ENCODE measurements at regions not wholly inside any gene's neighbourhood (a gene's known extent, or its start where the extent isn't known, plus 50 kb on each side); places are given as distances from the start of the nearest gene placed in this dataset.

- no peak for DNase-seq (ENCODE audit: low spot score in 2 of 2)
- WGBS, result 69% methylated on average over 3 of the region's 3 CpGs
- no peak overlapping the region for H3K27ac ChIP-seq
- no peak overlapping the region for H3K4me3 ChIP-seq
- H3K36me3 ChIP-seq, result no peaks in the 10 kb centered on the region
- no peaks in the 10 kb centered on the region for H3K4me1 ChIP-seq
- no peaks in the 10 kb centered on the region for H3K27me3 ChIP-seq
- H3K9me3 ChIP-seq, result no peaks in the 10 kb centered on the region
- TF ChIP-seq EP300 (IDR thresholded peaks at IDR 0.05) (no peak), POLR2A (IDR thresholded peaks at IDR 0.05) (no peak), POLR2AphosphoS5 (IDR thresholded peaks at IDR 0.05) (no peak), CTCF (IDR thresholded peaks at IDR 0.05) (no peak)
Observed at GRCh38 chr9:87276851-87277261, 220.8 kb upstream of the DAPK1 start.

GRCh38 chr9:87277346-87277745 is 220.3 kb upstream of the DAPK1 start:
- TF ChIP-seq EP300 (IDR thresholded peaks at IDR 0.05) (no peak), POLR2AphosphoS5 (IDR thresholded peaks at IDR 0.05) (no peak), CTCF (IDR thresholded peaks at IDR 0.05) (no peak), POLR2A (IDR thresholded peaks at IDR 0.05) (no peak)
- DNase-seq (ENCODE audit: low spot score in 2 of 2), result no peak
- no peak overlapping the region for H3K27ac ChIP-seq
- H3K36me3 ChIP-seq, result no peaks in the 10 kb centered on the region
- WGBS, result 89% methylated on average over 3 of the region's 3 CpGs
- H3K9me3 ChIP-seq, result no peaks in the 10 kb centered on the region
- H3K27me3 ChIP-seq, result no peaks in the 10 kb centered on the region
- no peak overlapping the region for H3K4me3 ChIP-seq
- no peaks in the 10 kb centered on the region for H3K4me1 ChIP-seq

GRCh38 chr9:87278971-87279733 is 218.5 kb upstream of the DAPK1 start:
- Histone ChIP-seq H3K36me3 (no peaks in the 10 kb centered on the region), H3K9me3 (no peaks in the 10 kb centered on the region), H3K4me3 (no peak overlapping the region), H3K27me3 (no peaks in the 10 kb centered on the region), H3K27ac (no peak overlapping the region), H3K4me1 (no peaks in the 10 kb centered on the region)
- no peak for DNase-seq (ENCODE audit: low spot score in 2 of 2)
- 69% methylated on average over 3 of the region's 3 CpGs for WGBS
- TF ChIP-seq EP300 (IDR thresholded peaks at IDR 0.05) (no peak), POLR2A (IDR thresholded peaks at IDR 0.05) (no peak), POLR2AphosphoS5 (IDR thresholded peaks at IDR 0.05) (no peak), CTCF (IDR thresholded peaks at IDR 0.05) (no peak)

- Histone ChIP-seq H3K27me3 (no peaks in the 10 kb centered on the region), H3K4me3 (no peak overlapping the region), H3K36me3 (no peaks in the 10 kb centered on the region), H3K27ac (no peak overlapping the region), H3K4me1 (no peaks in the 10 kb centered on the region), H3K9me3 (no peaks in the 10 kb centered on the region)
- TF ChIP-seq EP300 (IDR thresholded peaks at IDR 0.05), result no peak
- no peak for TF ChIP-seq POLR2A (IDR thresholded peaks at IDR 0.05)
- no peak for TF ChIP-seq CTCF (IDR thresholded peaks at IDR 0.05)
- no peak for TF ChIP-seq POLR2AphosphoS5 (IDR thresholded peaks at IDR 0.05)
- 90% methylated on average over 5 of the region's 5 CpGs for WGBS
- DNase-seq (ENCODE audit: low spot score in 2 of 2), result no peak
Observed at GRCh38 chr9:87280421-87280820, 217.2 kb upstream of the DAPK1 start.

GRCh38 chr9:87282538-87282937 is 215.1 kb upstream of the DAPK1 start:
- 73% methylated on average over 1 of the region's 1 CpG for WGBS
- no peaks in the 10 kb centered on the region for H3K9me3 ChIP-seq
- H3K27me3 ChIP-seq, result no peaks in the 10 kb centered on the region
- H3K4me3 ChIP-seq, result no peak overlapping the region
- TF ChIP-seq CTCF (IDR thresholded peaks at IDR 0.05), result no peak
- TF ChIP-seq POLR2A (IDR thresholded peaks at IDR 0.05), result no peak
- no peak for TF ChIP-seq EP300 (IDR thresholded peaks at IDR 0.05)
- TF ChIP-seq POLR2AphosphoS5 (IDR thresholded peaks at IDR 0.05), result no peak
- no peak overlapping the region for H3K27ac ChIP-seq
- H3K36me3 ChIP-seq, result no peaks in the 10 kb centered on the region
- no peak for DNase-seq (ENCODE audit: low spot score in 2 of 2)
- H3K4me1 ChIP-seq, result no peaks in the 10 kb centered on the region

Measured in suprapubic skin (tissue), 4 donors.